NCI-H2196 treated with DMSO at 0.1 percent for 48 hours (cell line): ENCODE measurements at regions not wholly inside any gene's neighbourhood (a gene's known extent, or its start where the extent isn't known, plus 50 kb on each side); places are given as distances from the start of the nearest gene placed in this dataset.
"Not testable (repeated sequence)": the region's sequence is repeated elsewhere in the genome, so short reads cannot be mapped to it uniquely, and the experiment has no call there.

Experiments used
- DNase-seq: peaks from one replicate; lab custom pipeline; 2025; ENCODE audit not compliant: unreplicated experiment; lab: John Stamatoyannopoulos, UW

DNA sequence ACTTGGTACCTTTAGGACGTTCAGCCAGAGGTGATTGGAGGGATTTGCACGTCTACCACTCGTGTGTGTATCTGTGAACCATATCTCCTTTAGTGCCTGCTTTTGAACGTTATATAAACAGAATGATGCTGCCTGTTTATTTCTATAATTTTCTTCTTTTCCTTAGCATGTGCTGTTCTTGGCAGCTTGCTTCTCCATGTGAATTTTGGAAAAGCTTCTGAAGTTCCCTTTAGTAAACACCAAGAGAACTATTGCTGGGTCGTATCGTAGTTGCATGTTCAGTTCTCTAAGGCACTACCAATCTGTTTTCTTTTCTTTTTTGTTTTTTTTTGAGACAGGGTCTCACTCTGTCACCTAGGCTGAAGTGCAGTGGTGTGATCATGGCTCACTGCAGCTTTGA lies 73.8 kb upstream of the FANCC start:
- not testable (repeated sequence) for DNase-seq

DNA sequence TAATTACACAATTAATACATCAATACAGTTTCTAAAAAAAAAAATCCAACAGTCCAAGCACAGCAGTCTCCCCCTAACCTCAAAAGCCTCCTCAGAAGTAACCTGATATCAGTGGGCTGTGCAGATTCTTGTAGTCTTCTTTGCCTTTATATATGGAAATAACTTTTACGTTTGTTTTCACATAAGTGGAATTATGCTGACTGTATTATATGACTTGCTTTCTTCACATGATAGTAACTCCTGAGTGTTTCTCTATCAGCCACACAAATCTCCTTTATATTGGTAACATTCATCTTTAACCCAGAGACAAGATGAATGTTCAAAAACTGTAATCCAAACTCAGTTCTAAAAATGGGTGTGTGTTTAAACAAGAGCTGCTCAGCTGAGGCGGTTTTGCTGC lies 71.9 kb upstream of the FANCC start:
- DNase-seq = no peak

DNA sequence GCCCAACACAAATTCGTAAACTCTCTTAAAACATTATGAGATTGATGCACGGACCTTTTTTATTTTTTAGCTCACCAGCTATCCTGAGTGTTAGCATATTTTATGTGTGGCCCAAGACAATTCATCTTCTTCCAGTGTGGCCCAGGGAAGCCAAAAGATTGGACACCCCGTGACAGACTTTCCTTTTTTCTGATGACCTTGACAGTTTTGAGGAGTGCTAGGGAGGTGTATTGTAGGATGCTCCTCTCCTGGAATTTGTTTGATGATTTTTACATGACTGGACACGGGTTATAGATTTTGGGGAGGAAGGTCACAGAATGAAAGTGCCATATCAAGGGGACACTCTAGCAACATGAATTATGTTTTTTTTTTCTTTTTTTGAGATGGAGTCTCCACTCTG lies 69.3 kb upstream of the FANCC start:
- DNase-seq = no peak

DNA sequence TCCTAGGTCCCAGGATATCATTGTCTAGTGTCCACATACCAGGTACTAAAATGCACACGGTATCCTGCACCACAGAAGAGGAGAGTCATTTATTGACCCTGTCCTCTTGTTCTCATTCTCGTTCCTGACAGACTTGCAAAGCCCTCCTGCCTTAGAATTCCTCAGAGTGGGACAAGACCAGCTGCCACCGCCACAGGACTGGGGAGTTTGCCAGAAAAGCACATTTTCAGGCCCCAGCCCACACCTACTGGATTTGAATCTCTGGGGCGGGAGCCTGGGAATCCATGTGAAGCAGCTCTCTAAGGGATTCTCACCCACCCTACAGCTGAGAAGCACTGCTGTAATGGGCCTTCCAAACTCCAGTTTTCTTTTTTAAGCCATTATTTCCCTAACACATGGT lies 68.0 kb upstream of the FANCC start:
- DNase-seq = no peak

DNA sequence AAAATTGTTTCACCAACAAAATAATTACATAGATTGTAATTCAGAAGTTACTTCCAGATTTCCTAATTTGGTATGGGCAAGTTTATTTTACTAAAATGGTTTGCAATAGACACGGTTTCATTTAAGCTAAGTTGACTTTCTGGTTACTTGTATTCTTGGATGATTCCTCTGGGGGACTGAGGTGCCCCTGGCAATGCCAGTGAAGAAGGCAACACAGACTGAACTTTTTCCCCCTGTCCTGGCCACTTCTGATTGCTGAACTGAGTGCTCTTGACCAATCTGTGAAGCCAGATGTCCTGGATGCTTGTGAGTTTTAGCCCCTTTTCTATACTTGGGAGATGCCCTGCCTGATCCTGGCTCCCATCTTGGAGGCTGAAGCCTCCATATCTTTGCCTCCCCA lies 66.3 kb upstream of the FANCC start:
- DNase-seq = no peak

DNA sequence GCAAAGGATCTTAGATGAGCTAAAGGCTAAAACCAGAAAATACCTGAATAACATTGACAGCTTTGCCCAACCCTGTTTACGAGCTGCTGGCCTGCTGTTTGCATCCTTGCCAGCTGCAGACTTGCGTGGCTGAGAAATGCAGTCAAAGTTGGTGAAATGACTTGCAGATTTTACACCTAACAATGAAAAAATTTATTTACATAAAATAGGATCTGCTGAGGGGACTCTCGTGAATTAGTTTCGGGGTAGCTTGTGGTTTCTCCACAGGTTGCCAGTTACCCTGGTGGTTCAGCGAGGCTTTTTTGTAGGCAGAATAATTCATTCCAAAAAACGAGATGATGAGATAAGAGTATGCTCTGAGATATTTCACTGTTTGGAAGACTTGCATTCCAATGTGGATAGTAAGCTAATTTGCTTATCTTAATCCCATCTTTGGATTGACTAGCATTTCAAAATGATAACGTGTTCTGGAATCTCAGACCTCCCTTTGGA lies 65.7 kb upstream of the FANCC start:
- DNase-seq = no peak

DNA sequence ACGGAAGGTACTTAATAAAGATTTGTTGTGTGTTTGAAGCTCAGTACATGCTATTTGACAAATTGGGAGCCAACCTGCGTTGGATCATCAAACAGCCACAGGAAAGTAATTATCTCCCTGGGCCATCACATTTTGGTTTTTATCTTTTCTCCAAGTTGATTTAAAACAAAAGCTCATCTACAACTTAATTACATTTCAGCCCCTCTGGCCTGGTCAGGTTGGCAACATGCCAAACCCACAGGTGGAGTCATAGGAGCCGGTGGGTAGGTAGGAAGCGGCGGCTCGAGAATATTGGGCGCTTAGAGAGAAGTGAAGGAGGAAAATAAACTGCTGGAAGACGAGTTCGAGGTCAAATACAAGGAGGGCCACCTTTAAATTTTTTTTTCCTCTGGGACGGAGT lies 64.9 kb upstream of the FANCC start:
- DNase-seq = no peak

DNA sequence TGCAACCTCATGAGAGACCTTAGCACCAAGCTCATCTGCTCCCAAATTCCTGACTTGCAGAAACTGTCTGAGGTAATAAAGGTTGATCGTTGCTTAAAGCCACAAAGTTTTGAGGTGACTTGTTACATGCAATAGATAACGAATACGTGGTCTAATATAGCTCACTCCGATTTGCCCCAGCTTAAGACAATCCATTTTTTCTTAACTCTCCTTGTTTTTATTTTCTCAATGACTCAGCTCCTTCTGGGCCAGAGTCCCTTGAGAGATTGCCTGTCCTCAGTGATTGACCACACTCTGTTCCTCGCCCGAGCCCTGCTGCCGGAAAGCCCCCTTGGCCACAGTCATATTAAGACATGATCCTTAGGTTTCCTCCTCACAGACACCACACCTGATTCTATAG lies 63.7 kb upstream of the FANCC start:
- no peak for DNase-seq

DNA sequence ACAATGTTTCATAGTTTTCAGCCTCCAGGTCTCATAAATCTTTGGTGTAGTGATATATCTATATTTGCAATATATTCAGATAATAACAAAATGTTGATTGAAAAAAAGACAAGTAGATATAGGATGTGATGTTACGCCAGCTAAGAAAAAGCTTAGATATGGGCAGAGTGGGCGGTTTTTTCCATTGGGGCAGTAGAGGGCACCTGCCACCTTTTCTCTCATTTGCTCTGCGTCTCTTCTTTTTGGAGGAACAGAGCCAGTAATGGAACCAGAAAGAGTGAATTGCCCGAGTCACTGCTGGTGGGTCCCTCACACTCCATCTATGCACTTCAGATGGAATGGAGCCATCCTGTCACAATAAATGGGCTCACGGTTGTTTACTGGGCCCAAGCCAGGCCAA lies 62.1 kb upstream of the FANCC start:
- DNase-seq = no peak

DNA sequence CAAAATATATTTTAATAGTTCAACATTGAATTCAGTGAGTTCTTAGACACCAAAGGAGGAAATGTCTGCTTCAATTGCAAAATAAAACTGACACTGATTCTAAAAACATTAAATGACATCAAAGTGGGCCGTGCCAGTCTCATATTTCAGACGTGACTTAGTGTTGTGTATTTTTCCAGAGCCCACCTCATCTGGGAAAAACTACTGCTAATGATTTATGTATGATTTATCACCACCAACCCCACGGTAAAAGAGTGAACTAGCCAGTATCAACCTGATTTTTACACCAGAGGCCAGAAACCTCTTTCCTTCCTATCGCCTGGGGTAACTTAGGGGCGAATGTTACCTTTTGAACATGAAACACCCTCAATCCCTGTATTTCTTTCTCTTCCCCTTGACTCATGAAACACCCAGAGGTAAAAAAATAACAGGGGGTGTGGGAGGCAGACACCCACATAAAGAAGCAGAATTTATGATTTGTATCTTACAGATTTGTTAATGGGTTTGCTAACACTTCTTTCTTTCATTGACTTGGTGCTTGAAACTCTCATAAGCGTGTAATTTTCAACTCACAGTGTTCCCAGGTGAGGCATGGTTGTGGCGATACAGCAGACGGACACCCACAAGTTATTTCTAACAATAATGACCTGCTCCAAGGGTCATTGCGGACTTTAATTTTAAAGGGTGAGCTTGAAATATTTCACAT lies 56.4 kb upstream of the FANCC start:
- no peak for DNase-seq

DNA sequence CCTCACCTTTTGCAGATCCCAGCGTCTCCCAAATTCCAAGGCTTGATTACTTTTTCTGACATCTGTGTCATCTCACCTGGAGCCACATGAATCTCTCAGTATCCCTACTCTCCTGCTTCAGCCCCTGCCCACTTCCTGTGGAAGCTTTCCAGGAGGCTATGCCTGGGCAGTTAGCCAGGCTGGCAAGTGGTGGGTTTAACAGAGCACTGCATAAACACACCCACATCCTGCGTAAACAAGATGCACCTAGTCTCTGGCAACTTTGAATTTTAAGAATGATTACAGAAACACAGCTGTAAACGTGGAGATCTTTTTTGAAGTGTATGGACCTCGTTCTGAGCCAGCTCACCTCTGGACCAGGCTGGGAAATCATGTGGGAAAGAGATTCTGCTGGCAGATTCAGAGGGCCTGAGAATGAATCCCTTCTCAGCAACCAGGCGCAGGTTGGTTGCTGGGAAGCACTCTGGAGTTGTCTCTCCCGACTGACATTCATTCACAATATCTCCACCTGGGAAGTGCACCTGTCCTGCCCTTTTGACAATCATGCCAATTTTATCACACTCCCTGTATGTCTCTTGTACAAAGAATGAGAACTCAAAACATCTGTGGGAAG lies 55.7 kb upstream of the FANCC start:
- peak; percentile 36 for DNase-seq

DNA sequence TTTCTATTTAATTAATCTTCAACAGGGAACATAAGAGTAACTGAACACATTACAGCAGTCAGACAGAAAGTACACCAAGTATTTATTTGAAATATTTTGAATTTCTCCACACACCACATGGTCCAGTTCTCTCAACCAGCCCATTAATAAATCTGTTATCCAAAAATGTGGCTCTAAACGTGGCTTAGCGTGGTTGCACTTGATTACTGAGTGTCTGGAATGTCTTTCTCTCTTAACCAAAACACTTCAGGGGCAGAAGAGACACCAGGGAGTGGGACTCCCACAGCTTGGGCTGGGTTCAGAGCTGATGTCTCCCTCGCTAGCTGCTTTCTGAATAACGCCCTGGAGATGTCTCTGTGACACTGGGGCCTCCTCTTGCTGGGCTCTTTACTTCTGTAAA lies 52.6 kb upstream of the FANCC start:
- no peak for DNase-seq

DNA sequence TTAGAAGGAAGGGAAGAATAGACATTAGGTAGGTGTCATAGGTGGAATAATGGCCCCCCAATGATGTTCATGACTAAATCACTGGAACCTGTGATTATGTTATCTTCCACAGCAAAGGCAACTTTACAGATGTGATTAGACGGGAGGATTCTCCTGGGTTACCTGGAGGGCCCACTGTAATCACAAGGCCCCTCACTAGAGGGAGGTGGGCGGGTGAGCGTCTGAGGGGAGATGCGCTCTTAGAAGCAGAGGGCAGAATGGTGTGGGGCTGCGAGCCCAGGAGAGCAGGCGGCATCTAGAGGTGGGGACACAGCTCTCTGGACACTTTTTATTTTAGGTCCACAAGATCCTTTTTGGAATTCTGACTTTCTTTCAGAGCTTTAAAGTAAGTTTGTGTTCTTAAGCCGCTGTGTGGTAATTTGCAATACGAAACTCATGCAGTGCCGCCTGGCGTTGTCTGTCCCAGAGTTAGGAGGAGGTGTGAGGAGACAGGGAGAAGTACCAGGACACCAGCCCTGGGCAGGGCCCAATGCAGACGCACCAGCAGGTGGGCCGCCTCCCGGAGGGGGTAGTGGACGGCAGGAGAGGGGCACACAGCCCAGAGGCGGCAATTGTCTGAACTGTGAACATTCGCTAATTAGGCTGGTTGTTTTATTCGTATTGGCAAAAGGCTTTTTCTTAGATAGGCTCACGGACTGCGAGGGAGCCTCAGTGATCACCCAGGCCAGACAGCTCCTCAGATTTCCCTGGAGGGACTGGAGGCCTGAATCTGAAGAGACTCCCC lies 51.1 kb upstream of the FANCC start:
- DNase-seq = no peak
